M059J (cell line): ENCODE measurements at regions not wholly inside any gene's neighbourhood (a gene's known extent, or its start where the extent isn't known, plus 50 kb on each side); places are given as distances from the start of the nearest gene placed in this dataset.
A peak's percentile ranks its signal among the peaks of the same experiment; 100 is the strongest.

Source experiments
- DNase-seq: peaks from one replicate; pipeline ENCODE4 v3.0.0-alpha.2; 2012; ENCODE audit warnings: low read depth

DNA sequence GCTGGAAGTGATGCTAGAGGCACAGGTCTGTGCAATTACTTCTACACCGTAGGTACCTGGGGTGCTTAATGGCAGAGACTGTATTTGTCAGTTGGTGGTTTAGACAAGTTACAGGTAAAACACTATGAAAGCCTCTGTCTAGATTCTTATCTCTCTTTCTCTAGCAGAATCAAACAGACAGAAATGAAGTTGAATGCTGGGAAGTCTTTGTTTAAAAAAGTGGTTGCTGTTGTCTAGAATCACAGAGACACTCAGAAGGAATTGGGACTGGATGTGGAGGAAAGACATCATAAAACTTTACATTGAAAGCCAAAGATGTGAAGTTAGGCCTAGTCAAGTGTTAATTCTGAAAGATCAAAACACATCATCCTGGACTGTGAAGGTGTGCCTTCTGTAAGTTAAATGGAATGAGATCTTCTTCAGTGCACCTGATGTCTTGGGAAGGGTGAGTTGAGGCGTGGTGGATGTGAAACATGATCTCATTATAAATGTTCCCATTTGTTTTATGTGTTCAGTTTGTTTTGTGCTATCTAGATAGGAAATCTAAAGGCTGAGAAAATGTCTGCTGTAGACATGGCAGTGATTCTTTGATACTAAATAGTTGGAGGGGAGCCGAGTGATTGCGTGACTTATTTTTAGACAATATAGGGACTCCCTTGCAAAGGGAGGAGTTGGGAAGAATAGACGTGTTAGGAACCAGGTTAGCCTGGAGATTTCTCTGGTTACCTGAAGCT, 290.2 kb downstream of the SOX4 start:
- no peak for DNase-seq

- no peak for DNase-seq
Measured at GRCh38 chr6:21885111-21885510, 291.6 kb downstream of the SOX4 start.

GRCh38 chr6:21885532-21886114, 292.1 kb downstream of the SOX4 start:
- DNase-seq: peak; percentile 91

DNA sequence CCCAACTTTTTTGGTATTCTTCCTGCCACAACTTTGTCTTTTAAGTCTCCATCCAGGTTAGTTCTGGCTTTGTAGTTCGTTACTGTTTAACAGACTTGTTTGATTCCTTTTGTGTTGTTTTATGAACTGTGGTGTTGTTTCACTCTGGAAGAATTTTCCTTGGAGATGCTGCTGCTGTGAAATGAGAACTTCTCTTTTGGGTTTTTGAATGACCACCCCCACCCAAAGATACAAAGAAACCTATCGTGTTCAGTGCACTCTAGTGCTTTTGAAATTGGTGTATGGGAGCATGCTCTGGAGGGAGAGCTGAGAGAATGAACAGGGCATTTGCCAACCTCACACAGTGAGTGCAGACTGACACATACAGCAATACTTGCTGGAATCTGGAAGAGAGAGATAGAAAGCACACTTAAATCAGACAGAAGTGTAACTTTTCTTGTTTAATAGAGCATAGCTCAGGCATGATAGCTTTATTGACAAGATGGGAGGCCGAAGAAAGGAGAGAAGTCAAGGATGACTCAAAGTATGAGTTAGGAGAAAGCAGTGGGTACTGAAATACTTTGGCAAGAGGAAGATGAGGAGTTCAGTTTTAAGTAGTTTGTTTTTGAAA, 293.1 kb downstream of the SOX4 start:
- peak; percentile 28 for DNase-seq

DNA sequence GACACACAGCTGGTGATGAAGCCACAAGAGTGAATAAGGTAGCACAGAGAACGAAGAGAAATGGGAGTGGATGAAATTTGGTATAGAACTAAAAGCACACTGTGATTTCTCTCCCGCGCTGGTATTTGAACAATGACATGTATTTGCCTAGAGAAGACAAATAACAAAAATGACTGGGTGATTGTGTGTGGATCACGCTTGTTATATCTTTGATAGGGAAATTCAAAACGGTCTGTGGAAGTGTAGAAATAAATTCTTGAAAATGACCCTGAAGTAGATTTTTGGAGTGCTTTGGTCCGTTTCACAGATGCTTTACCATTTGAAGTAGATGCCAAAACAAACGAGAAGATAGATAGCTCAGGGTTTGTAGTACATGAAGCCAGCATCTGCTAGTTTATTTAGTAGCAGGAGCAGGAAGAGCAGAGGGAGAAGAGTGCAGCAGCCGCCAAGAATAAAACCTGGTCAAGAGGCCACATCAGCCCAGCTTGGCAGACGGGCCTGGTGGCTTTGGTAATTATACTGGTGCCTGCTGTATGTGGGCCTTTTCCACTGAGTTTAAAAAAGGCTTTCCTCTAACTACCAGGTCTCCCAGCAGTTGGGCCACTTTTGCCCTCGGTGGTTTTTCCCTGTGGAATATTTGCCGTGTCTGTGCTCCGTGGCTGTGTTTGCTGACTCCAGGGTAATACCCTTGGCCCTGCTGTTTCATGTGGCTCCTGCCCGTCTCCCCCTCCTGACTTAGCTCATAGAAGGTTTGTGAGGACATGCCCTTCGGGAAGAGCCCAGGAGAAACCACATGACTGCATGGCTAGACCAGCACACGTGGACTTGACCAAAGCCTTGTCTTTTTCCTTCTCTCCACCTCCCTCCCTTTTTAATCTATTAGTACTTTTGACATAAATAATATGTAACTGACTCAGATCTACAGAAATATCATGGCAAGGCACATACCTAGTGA, 294.0 kb downstream of the SOX4 start:
- peak; percentile 29 for DNase-seq

DNA sequence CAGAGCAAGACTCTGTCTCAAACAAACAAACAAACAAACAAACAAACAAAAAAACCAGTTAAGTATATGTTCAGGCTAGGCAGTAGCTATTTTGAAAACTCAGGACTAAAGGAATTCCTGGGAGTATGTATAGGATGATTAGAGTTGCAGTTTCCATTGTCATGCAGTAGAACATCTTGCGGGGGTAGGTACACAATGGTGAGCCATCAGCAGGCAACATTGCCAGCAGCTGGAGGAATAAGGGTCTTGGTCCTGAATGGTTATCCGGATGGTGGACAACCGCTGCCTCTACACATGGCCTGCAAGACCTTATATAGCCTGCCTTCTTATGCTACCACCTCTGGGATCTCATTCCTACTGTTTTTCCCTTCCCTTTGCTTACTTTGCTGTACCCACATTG, 297.5 kb downstream of the SOX4 start:
- no peak for DNase-seq

DNA sequence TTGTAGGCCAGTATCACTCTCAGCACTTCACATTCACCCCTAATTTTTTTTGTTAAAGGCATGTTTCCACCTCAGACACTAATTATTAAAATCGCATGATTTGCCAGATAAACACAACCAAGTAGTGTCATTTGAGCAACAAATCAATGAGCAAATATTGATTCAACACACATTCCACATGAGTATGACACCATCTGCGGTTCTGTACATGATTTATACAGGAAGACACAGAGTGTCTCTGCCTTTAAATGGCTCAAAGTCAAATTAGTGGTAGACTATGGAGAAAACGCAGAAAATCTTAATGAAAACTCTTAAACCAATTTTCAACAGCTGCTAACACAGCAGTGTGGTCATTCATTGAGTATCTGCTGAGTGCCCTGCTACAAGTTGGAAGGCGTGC, 300.2 kb downstream of the SOX4 start:
- DNase-seq: no peak

DNA sequence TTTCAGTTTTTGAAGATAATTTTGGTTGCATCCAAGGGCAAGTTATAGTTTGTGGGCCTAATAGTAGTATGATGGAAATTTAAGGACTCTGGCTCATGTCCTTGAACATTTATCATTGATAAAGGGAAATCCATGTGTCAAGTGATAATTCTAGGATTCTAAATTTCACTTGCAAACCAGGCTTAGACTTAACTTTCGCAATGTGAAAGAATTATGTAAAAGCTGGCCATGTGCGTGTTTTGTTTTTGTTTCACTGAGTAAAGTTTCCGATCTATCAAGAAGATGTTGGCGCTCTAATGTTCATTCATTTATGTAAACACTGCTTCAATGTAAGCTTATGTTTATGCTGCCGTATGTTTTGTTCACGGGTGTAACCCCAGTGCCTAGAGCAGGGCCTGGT, 302.0 kb downstream of the SOX4 start:
- DNase-seq: no peak

DNA sequence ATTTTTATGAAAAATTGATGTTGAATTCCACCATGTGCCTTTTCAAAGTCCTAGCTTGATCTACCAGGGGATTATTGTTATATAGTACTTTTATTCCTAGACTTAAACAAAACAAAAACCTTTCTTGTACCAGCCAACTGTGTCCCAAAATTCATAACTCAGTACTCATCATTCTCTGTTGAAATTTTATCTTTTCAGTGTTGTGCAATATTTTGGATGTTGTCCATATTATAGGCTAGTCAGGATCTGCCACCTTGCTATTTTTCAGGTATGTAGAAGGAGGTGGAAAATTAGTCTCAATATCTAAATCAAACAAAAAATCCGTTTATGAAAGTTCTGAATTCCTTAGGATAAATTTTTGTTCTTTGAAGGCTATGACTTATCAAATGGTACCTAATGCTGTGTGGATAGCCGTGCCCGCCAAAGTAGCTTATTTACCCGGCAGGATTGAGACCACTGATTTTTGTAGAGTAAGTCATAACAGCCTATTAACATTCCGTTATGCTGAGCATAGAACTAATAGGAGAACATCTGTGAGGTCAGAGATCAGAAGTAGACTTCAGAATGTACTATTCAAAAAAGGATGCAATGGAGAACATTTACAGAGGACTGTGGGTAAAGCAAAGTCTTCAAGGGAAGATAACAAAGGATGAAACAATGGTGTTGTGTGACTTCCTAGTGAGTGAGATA, 304.7 kb downstream of the SOX4 start:
- DNase-seq: no peak

DNA sequence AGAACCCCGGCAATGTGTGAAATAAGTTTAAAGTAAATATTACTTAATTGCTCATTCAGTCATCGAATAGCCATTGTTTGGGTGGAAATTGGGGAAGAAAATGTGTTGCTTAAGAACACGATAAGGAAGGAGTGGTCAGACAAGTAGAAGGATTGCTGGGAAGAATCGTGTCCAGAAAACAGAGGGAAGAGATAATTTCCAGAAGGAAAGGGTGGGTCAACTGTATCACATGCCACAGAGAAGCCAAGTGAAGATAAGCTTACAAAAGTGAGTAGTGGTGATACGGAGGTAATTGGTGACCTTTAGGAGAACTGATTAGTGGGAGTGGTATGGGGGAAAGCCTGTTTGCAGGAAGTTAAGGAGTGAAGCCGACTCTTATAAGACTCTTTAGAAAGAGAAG, 306.2 kb downstream of the SOX4 start:
- DNase-seq: no peak

- peak; percentile 93 for DNase-seq
Measured at GRCh38 chr6:21900730-21901129, 307.2 kb downstream of the SOX4 start.

- DNase-seq: no peak
Measured at GRCh38 chr6:21902628-21903169, 309.1 kb downstream of the SOX4 start.

- no peak for DNase-seq
Measured at GRCh38 chr6:21905531-21905930, 312.0 kb downstream of the SOX4 start.

DNA sequence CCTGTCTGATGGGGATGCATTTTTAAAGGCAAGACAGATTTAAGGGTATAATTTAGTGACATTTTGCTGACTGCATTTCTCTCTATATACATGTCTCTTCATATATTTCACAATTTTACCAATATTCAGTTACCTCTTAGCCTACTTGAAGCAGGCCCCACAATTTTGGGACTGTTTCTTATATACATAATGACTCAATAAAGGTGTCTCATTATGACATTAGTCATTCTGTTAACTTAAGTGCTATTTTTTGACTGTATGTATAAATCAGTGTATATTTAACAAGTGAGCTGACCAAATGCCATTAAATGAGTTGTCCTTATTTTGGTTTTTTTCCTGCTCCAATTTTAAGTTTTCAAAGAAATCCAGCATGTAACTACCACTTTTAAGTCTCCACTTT, 313.3 kb downstream of the SOX4 start:
- DNase-seq: no peak

DNA sequence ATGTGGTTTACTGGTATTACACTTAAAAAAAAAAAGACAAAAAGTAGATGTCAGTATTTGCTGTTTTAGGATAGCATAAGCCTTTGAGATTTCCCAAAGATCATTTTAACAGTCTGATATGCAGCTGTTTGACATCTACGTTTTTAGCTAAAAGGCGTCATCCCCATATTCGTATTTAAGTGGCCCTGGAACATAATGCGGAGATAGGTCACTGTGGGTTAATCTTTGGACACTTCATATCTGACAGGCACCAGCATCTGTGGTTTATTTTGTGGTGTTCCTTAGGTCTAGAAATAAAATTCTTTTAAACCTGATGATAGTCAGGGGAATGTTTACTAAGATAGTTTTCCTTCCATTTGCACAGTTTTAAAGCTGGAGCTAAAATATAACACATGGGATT, 313.7 kb downstream of the SOX4 start:
- DNase-seq: no peak

DNA sequence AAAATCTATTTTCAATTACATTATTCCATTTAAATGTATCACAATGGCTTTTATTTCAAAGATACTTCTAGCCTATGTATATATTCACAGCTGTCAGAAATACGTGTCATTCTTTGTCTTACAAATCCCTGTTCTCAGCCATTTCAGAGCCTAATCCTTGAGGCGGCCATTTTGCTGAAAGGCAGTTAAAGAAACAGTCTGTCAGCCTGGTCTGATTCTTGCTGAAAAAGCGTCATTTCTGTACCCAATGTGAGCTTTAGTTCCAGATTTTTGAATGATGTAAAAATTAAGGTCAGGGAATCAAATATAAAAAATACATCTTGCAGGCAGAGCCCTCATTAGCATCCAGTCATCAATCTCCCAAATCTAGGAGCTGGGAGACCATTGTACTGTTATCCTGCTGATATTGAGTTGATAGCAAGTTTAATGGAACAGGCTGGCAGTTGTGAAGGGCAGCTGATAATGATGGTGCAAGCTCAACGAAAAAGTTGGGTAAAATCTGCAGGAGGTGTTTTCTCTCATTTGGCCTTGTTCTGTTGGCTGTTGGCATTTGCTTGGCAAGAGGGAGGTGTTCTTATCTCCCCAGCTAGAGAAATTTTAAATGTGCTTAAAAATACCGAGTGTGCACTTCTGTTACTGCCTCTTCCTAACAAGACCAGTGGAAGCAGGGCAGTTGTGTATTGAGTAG, 314.8 kb downstream of the SOX4 start:
- DNase-seq: no peak

DNA sequence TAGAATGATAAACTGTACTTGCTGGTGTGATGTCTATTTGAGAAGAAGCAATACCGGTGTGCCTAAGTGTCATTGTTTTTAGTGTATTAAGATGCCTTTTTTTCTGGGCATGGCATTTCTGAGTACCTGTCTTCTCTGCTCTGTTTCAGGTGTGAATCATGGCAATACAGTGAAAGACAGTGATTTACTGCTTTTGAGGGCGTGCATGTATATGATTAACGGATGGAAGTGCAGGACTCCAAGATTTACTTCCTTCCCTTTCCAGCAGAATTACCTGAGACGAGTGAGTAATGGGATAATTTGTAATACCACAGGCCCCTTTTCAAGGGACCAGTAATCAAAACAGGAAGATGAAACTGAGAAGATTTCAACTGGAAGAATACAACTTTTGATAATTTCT, 315.8 kb downstream of the SOX4 start:
- DNase-seq: no peak

DNA sequence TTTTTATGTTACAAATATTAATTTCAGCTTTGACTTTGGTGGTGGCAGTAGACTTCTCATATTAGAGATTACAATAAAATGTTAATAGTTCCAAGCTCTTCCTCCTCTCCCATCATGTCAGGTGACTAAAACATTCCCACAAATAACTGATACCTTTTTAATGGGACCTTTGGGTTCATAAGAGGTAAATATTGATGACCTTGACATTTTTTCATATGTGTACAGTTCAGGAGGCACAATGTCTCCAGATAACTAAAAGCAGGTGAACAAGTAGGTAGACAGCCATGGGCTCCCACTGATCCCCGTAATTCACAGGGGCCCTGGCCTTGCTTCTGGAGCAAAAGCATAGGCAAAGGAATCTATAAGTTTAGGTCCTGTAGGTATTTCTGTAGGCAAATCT, 317.7 kb downstream of the SOX4 start:
- DNase-seq: no peak

DNA sequence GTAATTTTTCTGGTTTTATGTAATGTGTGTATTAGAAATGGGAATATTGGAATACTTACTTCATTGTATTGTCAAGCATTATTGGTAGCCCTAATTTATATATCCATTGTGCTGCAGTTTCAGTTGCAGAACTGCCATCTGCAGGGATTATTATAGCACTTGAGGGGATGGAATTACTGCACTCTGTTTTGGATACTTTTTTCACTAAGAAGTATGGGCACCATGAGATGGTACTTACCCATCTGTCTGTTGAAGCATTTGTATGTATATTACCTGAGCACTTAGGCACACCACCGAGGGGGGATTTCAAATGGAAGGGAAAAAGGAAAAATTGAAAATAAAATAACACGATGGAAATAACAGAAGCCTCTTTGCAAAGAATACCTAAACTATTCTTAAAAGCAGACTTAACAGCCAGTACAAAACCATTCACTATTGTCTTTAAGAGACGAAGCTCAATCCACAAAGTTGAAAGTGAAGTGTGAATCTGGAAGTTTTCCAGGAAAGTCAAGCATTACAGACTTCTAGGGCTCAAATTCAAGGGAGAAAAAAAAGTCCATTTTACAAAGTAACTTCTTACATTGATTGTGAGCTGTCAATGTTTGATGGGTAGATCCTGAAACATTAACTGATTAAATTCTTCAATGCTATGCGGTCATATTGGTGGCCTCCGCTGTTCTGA, 318.7 kb downstream of the SOX4 start:
- DNase-seq: no peak
